CD14-positive monocyte (primary cell): ENCODE measurements at regions not wholly inside any gene's neighbourhood (a gene's known extent, or its start where the extent isn't known, plus 50 kb on each side); places are given as distances from the start of the nearest gene placed in this dataset.

Experiments used
- DNase-seq, 3 donors: peaks; one replicate each; pipeline ENCODE4 v3.0.0-alpha.2; 2011 to 2022
- H2AFZ ChIP-seq: 2 replicates; pipeline ENCODE4 v1.6.0; 2012; ENCODE audit warnings: mild to moderate bottlenecking, low read depth, low read length, inconsistent platforms; ENCODE audit not compliant: insufficient read depth, poor library complexity, severe bottlenecking
- H3K27ac ChIP-seq, 2 donors: 1 replicate in 1 of 2; 2 replicates in 1 of 2; pipeline ENCODE4 v1.5.1; 2012 to 2013; ENCODE audit warnings: low read length in 2 of 2, control low read depth in 1 of 2, inconsistent platforms in 1 of 2, low read depth in 1 of 2, mild to moderate bottlenecking in 1 of 2
- H3K27me3 ChIP-seq, 2 donors: one replicate each; pipeline versions ENCODE4 v1.6.0 to v1.6.1; 2011 to 2013; ENCODE audit warnings: low read length in 2 of 2; ENCODE audit not compliant: control insufficient read depth in 2 of 2, insufficient read depth in 2 of 2
- H3K36me3 ChIP-seq, 2 donors: replicated peaks in 1 of 2; 1 replicate in 1 of 2; 2 replicates in 1 of 2; pipeline versions ENCODE4 v1.5.1 to v1.6.1; 2012 to 2013; ENCODE audit warnings: low read length in 2 of 2, control low read depth in 1 of 2, inconsistent platforms in 1 of 2, mild to moderate bottlenecking in 1 of 2; ENCODE audit not compliant: insufficient read depth in 2 of 2, control insufficient read depth in 1 of 2
- H3K4me1 ChIP-seq, 2 donors: 1 replicate in 1 of 2; 2 replicates in 1 of 2; pipeline versions ENCODE4 v1.5.1 to v1.6.1; 2012 to 2013; ENCODE audit warnings: low read length in 2 of 2, control low read depth in 1 of 2, inconsistent platforms in 1 of 2, mild to moderate bottlenecking in 1 of 2, moderate library complexity in 1 of 2; ENCODE audit not compliant: insufficient read depth in 2 of 2, control insufficient read depth in 1 of 2
- H3K4me2 ChIP-seq: replicated peaks from 2 replicates; pipeline ENCODE3; 2012; ENCODE audit warnings: low read length, moderate library complexity, mild to moderate bottlenecking; ENCODE audit not compliant: poor library complexity, severe bottlenecking; ENCODE audit errors: extremely low read depth
- H3K4me3 ChIP-seq, 3 experiments: fragments of 200-600 bp in 1 of 3; sonication (generic) in 1 of 3; replicated peaks in 1 of 3; 1 replicate in 2 of 3; 2 replicates in 1 of 3; pipeline ENCODE4 v1.5.1; 2011 to 2013; ENCODE audit warnings: low read length in 3 of 3, mild to moderate bottlenecking in 3 of 3, control low read depth in 2 of 3, low read depth in 2 of 3, inconsistent platforms in 1 of 3, moderate library complexity in 1 of 3
- H3K79me2 ChIP-seq: 2 replicates; pipeline ENCODE4 v1.6.0; 2012; ENCODE audit warnings: mild to moderate bottlenecking, control low read depth, inconsistent platforms, low read length, moderate library complexity; ENCODE audit not compliant: insufficient read depth
- H3K9ac ChIP-seq: 2 replicates; pipeline ENCODE4 v1.6.0; 2017; ENCODE audit warnings: low read length, mild to moderate bottlenecking; ENCODE audit not compliant: insufficient read depth, poor library complexity, severe bottlenecking
- H3K9me3 ChIP-seq, 2 donors: replicated peaks in 1 of 2; 1 replicate in 1 of 2; 2 replicates in 1 of 2; pipeline versions ENCODE4 v1.5.1 to v1.6.1; 2012 to 2013; ENCODE audit warnings: low read length in 2 of 2, control low read depth in 1 of 2; ENCODE audit not compliant: control insufficient read depth in 1 of 2, insufficient read depth in 1 of 2
- H4K20me1 ChIP-seq: 2 replicates; pipeline ENCODE4 v1.6.0; 2012; ENCODE audit warnings: mild to moderate bottlenecking, low read length, control low read depth, moderate library complexity; ENCODE audit not compliant: insufficient read depth
- H3K27ac Mint-ChIP-seq, 7 donors: one replicate each; pipeline ENCODE4 v1.8.0; 2020; ENCODE audit warnings: mild to moderate bottlenecking in 7 of 7, mixed read lengths in 7 of 7, moderate library complexity in 6 of 7, inconsistent platforms in 2 of 7
- H3K27me3 Mint-ChIP-seq, 3 donors: one replicate each; pipeline ENCODE4 v1.8.0; 2021 to 2022; ENCODE audit warnings: low read depth in 3 of 3, mild to moderate bottlenecking in 3 of 3, mixed read lengths in 3 of 3, moderate library complexity in 3 of 3, inconsistent platforms in 1 of 3
- H3K36me3 Mint-ChIP-seq, 2 donors: one replicate each; pipeline ENCODE4 v1.8.0; 2020; ENCODE audit warnings: mixed read lengths in 2 of 2, inconsistent platforms in 1 of 2, mild to moderate bottlenecking in 1 of 2
- H3K4me1 Mint-ChIP-seq: one replicate; pipeline ENCODE4 v1.8.0; 2020; ENCODE audit warnings: mild to moderate bottlenecking, mixed read lengths
- H3K4me3 Mint-ChIP-seq, 2 donors: one replicate each; pipeline ENCODE4 v1.8.0; 2020; ENCODE audit warnings: mild to moderate bottlenecking in 2 of 2, mixed read lengths in 2 of 2, moderate library complexity in 1 of 2
- H3K9me3 Mint-ChIP-seq, 7 donors: one replicate each; pipeline ENCODE4 v1.8.0; 2020 to 2022; ENCODE audit warnings: mixed read lengths in 7 of 7, mild to moderate bottlenecking in 6 of 7, moderate library complexity in 6 of 7, inconsistent platforms in 2 of 7
- CTCF ChIP-seq: fragments of 200-600 bp; IDR thresholded peaks from one replicate; pipeline ENCODE4 v1.8.0; 2022; ENCODE audit warnings: antibody characterized with exemption, mild to moderate bottlenecking
- WGBS: methylation state at CpG from one replicate; pipeline ENCODE4 v1.1.5; 2013; ENCODE audit warnings: missing lambda C conversion rate; ENCODE audit not compliant: insufficient coverage; 5-methylcytosine and 5-hydroxymethylcytosine counted together
- intact Hi-C, 2 donors: fragments of 100-400 bp; cut with micrococcal nuclease; formaldehyde crosslinking; loops; one replicate each; pipeline versions ENCODE4 v1.15.0 to v1.15.1; 2023

DNA sequence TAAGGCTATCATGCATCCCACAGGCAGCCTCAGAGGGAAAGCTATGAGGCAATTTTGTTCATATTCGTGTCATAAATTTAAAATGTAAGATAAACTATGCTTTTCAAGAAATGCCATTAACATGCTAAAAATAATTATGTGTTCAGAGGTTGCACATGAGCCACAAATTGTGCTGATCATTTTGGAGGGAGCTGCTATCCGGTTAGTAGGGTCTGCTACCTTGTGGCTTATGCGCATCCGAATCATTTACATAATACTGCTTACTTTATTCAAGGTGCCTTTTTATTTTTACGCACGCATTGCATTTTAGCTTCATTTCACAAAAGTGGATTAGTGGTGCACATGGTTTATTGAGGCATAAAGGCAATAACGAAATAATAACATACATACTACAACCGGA is 76.4 kb upstream of the WWC2 start:
- Histone ChIP-seq H3K4me2 (no peak overlapping the region), H3K36me3 (no peaks in the 10 kb centered on the region), H3K4me1 (no peaks in the 10 kb centered on the region), H4K20me1 (no peaks in the 10 kb centered on the region), H3K9ac (no peak overlapping the region), H3K27me3 (no peaks in the 10 kb centered on the region), H3K79me2 (no peaks in the 10 kb centered on the region), H3K27ac (no peak overlapping the region), H3K4me3 (no peak overlapping the region), H3K9me3 (no peaks in the 10 kb centered on the region), H2AFZ (no peak overlapping the region)
- no peak for TF ChIP-seq CTCF
- no CpG with 5 or more reads among the region's 8 CpGs for WGBS
- Mint-ChIP-seq H3K27ac (no peak overlapping the region), H3K9me3 (peaks cover 0 to 2% (median 0%) of the 10 kb centered on the region in 7 donors), H3K36me3 (no peaks in the 10 kb centered on the region), H3K4me3 (no peak overlapping the region), H3K4me1 (no peaks in the 10 kb centered on the region), H3K27me3 (peaks cover 0 to 2% (median 1%) of the 10 kb centered on the region in 3 donors)
- intact Hi-C loops: no loop called here
- no peak for DNase-seq

DNA sequence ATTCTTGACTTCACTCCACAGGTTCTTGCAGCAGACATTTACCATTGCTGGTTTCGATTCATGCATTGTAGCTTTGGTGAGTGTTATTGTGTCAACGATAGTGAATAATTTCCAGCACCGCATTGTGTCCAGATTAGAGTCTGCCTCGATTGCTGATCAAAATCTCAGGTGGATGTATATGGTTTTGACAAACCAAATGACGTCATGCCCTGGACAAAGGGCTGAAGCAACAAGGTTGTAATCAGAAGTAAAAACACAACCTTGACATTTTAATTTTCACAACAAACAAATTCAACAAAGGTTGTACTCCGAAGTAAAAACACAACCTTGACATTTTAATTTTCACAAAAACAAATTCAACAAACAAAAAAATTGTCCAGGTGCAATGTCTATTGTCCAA is 81.1 kb upstream of the WWC2 start:
- no peak overlapping the region for H3K4me3 ChIP-seq
- no peak overlapping the region for H3K9ac ChIP-seq
- no peaks in the 10 kb centered on the region for H3K4me1 Mint-ChIP-seq
- H2AFZ ChIP-seq: no peak overlapping the region
- no peak overlapping the region for H3K4me2 ChIP-seq
- H3K79me2 ChIP-seq: no peaks in the 10 kb centered on the region
- H3K27me3 Mint-ChIP-seq: peaks cover 0 to 4% (median 1%) of the 10 kb centered on the region in 3 donors
- no peaks in the 10 kb centered on the region for H3K27me3 ChIP-seq
- H3K36me3 ChIP-seq: no peaks in the 10 kb centered on the region
- H3K9me3 ChIP-seq: no peaks in the 10 kb centered on the region
- H3K4me3 Mint-ChIP-seq: no peak overlapping the region
- no peak for TF ChIP-seq CTCF
- intact Hi-C loops: no loop called here
- no peaks in the 10 kb centered on the region for H3K4me1 ChIP-seq
- no peak overlapping the region for H3K27ac ChIP-seq
- H3K9me3 Mint-ChIP-seq: peaks cover 0 to 5% (median 2%) of the 10 kb centered on the region in 7 donors
- H4K20me1 ChIP-seq: no peaks in the 10 kb centered on the region
- no peaks in the 10 kb centered on the region for H3K36me3 Mint-ChIP-seq
- no peak overlapping the region for H3K27ac Mint-ChIP-seq
- WGBS: 96% methylated on average over 5 of the region's 6 CpGs
- no peak for DNase-seq
